Pons (tissue), 1 donor: ENCODE measurements at regions not wholly inside any gene's neighbourhood (a gene's known extent, or its start where the extent isn't known, plus 50 kb on each side); places are given as distances from the start of the nearest gene placed in this dataset.

Experiments used
- DNase-seq: peaks from one replicate; pipeline ENCODE4 v3.0.0-alpha.2; 2016; ENCODE audit warnings: low spot score

- DNase-seq: peak; percentile 15
Measured at GRCh38 chr15:69530991-69531664, 78.5 kb downstream of the RPLP1 start.

- DNase-seq: no peak
Measured at GRCh38 chr15:69531665-69532027, 79.0 kb downstream of the RPLP1 start.

- no peak for DNase-seq
Measured at GRCh38 chr15:69532066-69532465, 79.4 kb downstream of the RPLP1 start.

- no peak for DNase-seq
Measured at GRCh38 chr15:69532856-69533255, 80.2 kb downstream of the RPLP1 start.

GRCh38 chr15:69533522-69533921 lies 80.9 kb downstream of the RPLP1 start:
- DNase-seq: no peak

GRCh38 chr15:69535101-69535638 lies 82.6 kb downstream of the RPLP1 start:
- no peak for DNase-seq

GRCh38 chr15:69535998-69536397 lies 83.4 kb downstream of the RPLP1 start:
- DNase-seq: no peak

GRCh38 chr15:69536726-69537512 lies 84.3 kb downstream of the RPLP1 start:
- no peak for DNase-seq

GRCh38 chr15:69537901-69538300 lies 85.3 kb downstream of the RPLP1 start:
- DNase-seq: no peak

- DNase-seq: no peak
Measured at GRCh38 chr15:69538379-69538778, 85.8 kb downstream of the RPLP1 start.

- DNase-seq: no peak
Measured at GRCh38 chr15:69539345-69539744, 86.7 kb downstream of the RPLP1 start.

GRCh38 chr15:69540622-69541021 lies 88.0 kb downstream of the RPLP1 start:
- peak; percentile 46 for DNase-seq

GRCh38 chr15:69542028-69542427 lies 89.4 kb downstream of the RPLP1 start:
- DNase-seq: no peak

- no peak for DNase-seq
Measured at GRCh38 chr15:69543681-69544364, 91.2 kb downstream of the RPLP1 start.

- DNase-seq: no peak
Measured at GRCh38 chr15:69544365-69545113, 91.9 kb downstream of the RPLP1 start.

- DNase-seq: no peak
Measured at GRCh38 chr15:69546182-69546581, 93.6 kb downstream of the RPLP1 start.

- DNase-seq: no peak
Measured at GRCh38 chr15:69548395-69549180, 96.0 kb downstream of the RPLP1 start.

GRCh38 chr15:69551391-69552056 lies 98.9 kb downstream of the RPLP1 start:
- DNase-seq: no peak

- no peak for DNase-seq
Measured at GRCh38 chr15:69552057-69552815, 99.6 kb downstream of the RPLP1 start.

- no peak for DNase-seq
Measured at GRCh38 chr15:69553686-69554085, 101.1 kb downstream of the RPLP1 start.
